Gastrocnemius medialis (tissue), 4 donors: ENCODE measurements at regions not wholly inside any gene's neighbourhood (a gene's known extent, or its start where the extent isn't known, plus 50 kb on each side); places are given as distances from the start of the nearest gene placed in this dataset.

ENCODE experiments used
- CTCF ChIP-seq, 5 experiments: fragments of 450-650 bp in 3 of 5; fragments of 200-600 bp in 2 of 5; sonication (generic) in 2 of 5; IDR thresholded peaks in 4 of 5; conservative IDR thresholded peaks in 1 of 5; 1 replicate in 4 of 5; 2 replicates in 1 of 5; pipeline ENCODE4 v1.5.1; 2016 to 2019; ENCODE audit warnings: antibody characterized with exemption in 5 of 5, mild to moderate bottlenecking in 3 of 5, moderate library complexity in 3 of 5
- POLR2A ChIP-seq, 2 donors: fragments of 450-650 bp; IDR thresholded peaks; one replicate each; pipeline ENCODE4 v1.6.1; 2017; ENCODE audit warnings: antibody characterized with exemption in 2 of 2, mild to moderate bottlenecking in 2 of 2, moderate library complexity in 2 of 2

- no peak for TF ChIP-seq CTCF (IDR thresholded peaks at IDR 0.05 in 4 of 5, conservative IDR thresholded peaks at IDR 0.05 in 1 of 5)
- no peak for TF ChIP-seq POLR2A (IDR thresholded peaks at IDR 0.05)
These were observed 693.4 kb downstream of the NOVA1 start for GRCh38 chr14:25904446-25904845.
